Neutrophil (primary cell): ENCODE measurements at regions not wholly inside any gene's neighbourhood (a gene's known extent, or its start where the extent isn't known, plus 50 kb on each side); places are given as distances from the start of the nearest gene placed in this dataset.

Experiments
- H3K27ac ChIP-seq: fragments of 200-600 bp; sonication (generic); 2 replicates; pipeline ENCODE4 v1.5.1; 2016; ENCODE audit warnings: mild to moderate bottlenecking, moderate library complexity
- H3K27me3 ChIP-seq: fragments of 200-600 bp; sonication (generic); 2 replicates; pipeline ENCODE4 v1.6.0; 2016; ENCODE audit warnings: mild to moderate bottlenecking
- H3K36me3 ChIP-seq: fragments of 200-600 bp; sonication (generic); 2 replicates; pipeline ENCODE4 v1.5.1; 2017
- H3K4me1 ChIP-seq, 2 experiments: fragments of 200-600 bp in 1 of 2; sonication (generic) in 1 of 2; 1 replicate in 1 of 2; 2 replicates in 1 of 2; pipeline versions ENCODE4 v1.5.1 to v1.6.1; 2013 to 2016; ENCODE audit warnings: low read depth in 1 of 2, low read length in 1 of 2, mild to moderate bottlenecking in 1 of 2, moderate library complexity in 1 of 2; ENCODE audit not compliant: control insufficient read depth in 1 of 2, insufficient read depth in 1 of 2
- H3K4me3 ChIP-seq, 2 experiments: fragments of 200-600 bp in 1 of 2; sonication (generic) in 1 of 2; 1 replicate in 1 of 2; 2 replicates in 1 of 2; pipeline ENCODE4 v1.5.1; 2013 to 2016; ENCODE audit warnings: low read depth in 1 of 2, low read length in 1 of 2, mild to moderate bottlenecking in 1 of 2, moderate library complexity in 1 of 2
- H3K9me3 ChIP-seq: fragments of 200-600 bp; sonication (generic); 2 replicates; pipeline ENCODE4 v1.5.1; 2016
- CTCF ChIP-seq: fragments of 200-600 bp; sonication (generic); IDR thresholded peaks from 2 replicates; pipeline ENCODE4 v1.5.1; 2016; ENCODE audit warnings: antibody characterized with exemption

GRCh38 chr11:80668039-80668438, 1227.2 kb upstream of the TENM4 start:
- no peak for TF ChIP-seq CTCF
- Histone ChIP-seq H3K27ac (no peak overlapping the region), H3K36me3 (no peaks in the 10 kb centered on the region), H3K9me3 (no peaks in the 10 kb centered on the region), H3K4me3 (no peak overlapping the region), H3K4me1 (no peaks in the 10 kb centered on the region), H3K27me3 (no peaks in the 10 kb centered on the region)

- no peak for TF ChIP-seq CTCF
- Histone ChIP-seq H3K9me3 (no peaks in the 10 kb centered on the region), H3K36me3 (no peaks in the 10 kb centered on the region)
Observed at GRCh38 chr11:80655834-80656233, 1215.0 kb upstream of the TENM4 start.

GRCh38 chr11:80650966-80651365, 1210.1 kb upstream of the TENM4 start:
- no peak for TF ChIP-seq CTCF
- Histone ChIP-seq H3K36me3 (no peaks in the 10 kb centered on the region), H3K27me3 (no peaks in the 10 kb centered on the region), H3K4me1 (no peaks in the 10 kb centered on the region), H3K9me3 (no peaks in the 10 kb centered on the region), H3K27ac (no peak overlapping the region), H3K4me3 (no peak overlapping the region)

More at GRCh38 chr11:80655834-80656233, 1215.0 kb upstream of the TENM4 start:
- H3K4me1 ChIP-seq: no peaks in the 10 kb centered on the region
- H3K27me3 ChIP-seq: no peaks in the 10 kb centered on the region
- no peak overlapping the region for H3K4me3 ChIP-seq
- no peak overlapping the region for H3K27ac ChIP-seq

- H3K36me3 ChIP-seq: no peaks in the 10 kb centered on the region
- TF ChIP-seq CTCF: no peak
- no peak overlapping the region for H3K4me3 ChIP-seq
- no peaks in the 10 kb centered on the region for H3K4me1 ChIP-seq
- no peaks in the 10 kb centered on the region for H3K9me3 ChIP-seq
- H3K27ac ChIP-seq: no peak overlapping the region
- no peaks in the 10 kb centered on the region for H3K27me3 ChIP-seq
Observed at GRCh38 chr11:80649186-80649585, 1208.4 kb upstream of the TENM4 start.

GRCh38 chr11:80638296-80638695, 1197.5 kb upstream of the TENM4 start:
- Histone ChIP-seq H3K9me3 (no peaks in the 10 kb centered on the region), H3K27me3 (no peaks in the 10 kb centered on the region), H3K36me3 (no peaks in the 10 kb centered on the region), H3K4me3 (no peak overlapping the region), H3K4me1 (no peaks in the 10 kb centered on the region), H3K27ac (no peak overlapping the region)
- no peak for TF ChIP-seq CTCF

- no peak overlapping the region for H3K4me3 ChIP-seq
- H3K27me3 ChIP-seq: no peaks in the 10 kb centered on the region
- H3K4me1 ChIP-seq: no peaks in the 10 kb centered on the region
- no peaks in the 10 kb centered on the region for H3K9me3 ChIP-seq
- H3K36me3 ChIP-seq: no peaks in the 10 kb centered on the region
- H3K27ac ChIP-seq: no peak overlapping the region
- no peak for TF ChIP-seq CTCF
Observed at GRCh38 chr11:80637571-80637970, 1196.7 kb upstream of the TENM4 start.
